NCI-H82 treated with DMSO at 0.1 percent for 48 hours (cell line): ENCODE measurements at regions not wholly inside any gene's neighbourhood (a gene's known extent, or its start where the extent isn't known, plus 50 kb on each side); places are given as distances from the start of the nearest gene placed in this dataset.
"Not testable (repeated sequence)": the region's sequence is repeated elsewhere in the genome, so short reads cannot be mapped to it uniquely, and the experiment has no call there.

Experiments
- DNase-seq: peaks from one replicate; lab custom pipeline; 2025; ENCODE audit not compliant: unreplicated experiment; lab: John Stamatoyannopoulos, UW

- DNase-seq = no peak
Observed at GRCh38 chr5:158275511-158275910, 416.6 kb upstream of the CLINT1 start.

- peak; percentile 66 for DNase-seq
Observed at GRCh38 chr5:158273035-158273434, 414.1 kb upstream of the CLINT1 start.

GRCh38 chr5:158272409-158272808 is 413.5 kb upstream of the CLINT1 start:
- DNase-seq = no peak

GRCh38 chr5:158270996-158271554 is 412.1 kb upstream of the CLINT1 start:
- no peak for DNase-seq

GRCh38 chr5:158268286-158268685 is 409.3 kb upstream of the CLINT1 start:
- no peak for DNase-seq

GRCh38 chr5:158267228-158267627 is 408.3 kb upstream of the CLINT1 start:
- DNase-seq = no peak

- no peak for DNase-seq
Observed at GRCh38 chr5:158265931-158266700, 407.2 kb upstream of the CLINT1 start.

- no peak for DNase-seq
Observed at GRCh38 chr5:158265346-158265745, 406.4 kb upstream of the CLINT1 start.

GRCh38 chr5:158264264-158264663 is 405.3 kb upstream of the CLINT1 start:
- no peak for DNase-seq

- DNase-seq = no peak
Observed at GRCh38 chr5:158261674-158262367, 402.9 kb upstream of the CLINT1 start.

- no peak for DNase-seq
Observed at GRCh38 chr5:158256096-158256495, 397.2 kb upstream of the CLINT1 start.

- no peak for DNase-seq
Observed at GRCh38 chr5:158255609-158256008, 396.7 kb upstream of the CLINT1 start.

GRCh38 chr5:158246661-158247060 is 387.7 kb upstream of the CLINT1 start:
- DNase-seq = no peak

- DNase-seq = no peak
Observed at GRCh38 chr5:158245513-158245912, 386.6 kb upstream of the CLINT1 start.

- DNase-seq = no peak
Observed at GRCh38 chr5:158244882-158245281, 385.9 kb upstream of the CLINT1 start.

GRCh38 chr5:158236511-158237335 is 377.8 kb upstream of the CLINT1 start:
- no peak for DNase-seq

GRCh38 chr5:158235159-158235547 is 376.2 kb upstream of the CLINT1 start:
- DNase-seq = no peak

GRCh38 chr5:158234323-158235158 is 375.6 kb upstream of the CLINT1 start:
- no peak for DNase-seq

- DNase-seq = no peak
Observed at GRCh38 chr5:158233735-158234322, 374.9 kb upstream of the CLINT1 start.

- DNase-seq = not testable (repeated sequence)
Observed at GRCh38 chr5:158227314-158227713, 368.4 kb upstream of the CLINT1 start.
